H1 (cell line): ENCODE measurements at regions not wholly inside any gene's neighbourhood (a gene's known extent, or its start where the extent isn't known, plus 50 kb on each side); places are given as distances from the start of the nearest gene placed in this dataset.

Experiments
- CTCF ChIA-PET: fragments of 300-600 bp; sonication (Branson Sonifier 250); formaldehyde crosslinking; loops from one replicate; lab custom pipeline; 2021; ENCODE audit not compliant: partially characterized antibody; lab: Charles Lee
- POLR2A ChIA-PET: fragments of 300-600 bp; sonication (Branson Sonifier 250); formaldehyde crosslinking; loops from one replicate; lab custom pipeline; 2021; ENCODE audit warnings: inconsistent platforms; ENCODE audit not compliant: partially characterized antibody; lab: Charles Lee
- DNase-seq, 2 experiments: peaks; one replicate each; pipeline versions ENCODE4 v3.0.0 to v3.0.0-alpha.2; 2010 to 2022; ENCODE audit warnings: low spot score in 2 of 2, low read depth in 1 of 2, mixed read lengths in 1 of 2
- FAIRE-seq: peaks from 2 replicates; lab custom pipeline; 2011; peaks lifted over from hg19 to GRCh38; lab: Jason Lieb, UNC
- H2AFZ ChIP-seq: 2 replicates; pipeline ENCODE4 v1.8.1; 2012; ENCODE audit warnings: low read length, inconsistent platforms
- H2AK5ac ChIP-seq: 2 replicates; pipeline ENCODE4 v1.6.1; 2013; ENCODE audit warnings: low read depth, low read length
- H2BK120ac ChIP-seq: replicated peaks from 2 replicates; pipeline ENCODE3; 2013; ENCODE audit warnings: low read depth, low read length, inconsistent platforms
- H2BK12ac ChIP-seq: 2 replicates; pipeline ENCODE4 v1.6.1; 2013; ENCODE audit warnings: low read depth, low read length
- H2BK15ac ChIP-seq: 2 replicates; pipeline ENCODE4 v1.6.1; 2013; ENCODE audit warnings: low read length
- H2BK20ac ChIP-seq: 2 replicates; pipeline ENCODE4 v1.6.1; 2013; ENCODE audit warnings: low read length
- H2BK5ac ChIP-seq: 2 replicates; pipeline ENCODE4 v1.6.1; 2013; ENCODE audit warnings: low read depth, low read length
- H3K14ac ChIP-seq: 2 replicates; pipeline ENCODE4 v1.6.1; 2013; ENCODE audit warnings: inconsistent platforms; ENCODE audit not compliant: insufficient read length
- H3K18ac ChIP-seq: 2 replicates; pipeline ENCODE4 v1.6.1; 2013; ENCODE audit warnings: low read length; ENCODE audit errors: extremely low read depth
- H3K23ac ChIP-seq: 2 replicates; pipeline ENCODE4 v1.6.1; 2013; ENCODE audit warnings: inconsistent platforms; ENCODE audit not compliant: insufficient read length
- H3K23me2 ChIP-seq: 2 replicates; pipeline ENCODE4 v1.6.1; 2013; ENCODE audit warnings: low read depth, low read length
- H3K27ac ChIP-seq: 2 replicates; pipeline ENCODE4 v1.6.1; 2011; ENCODE audit warnings: low read depth, low read length, inconsistent platforms
- H3K27me3 ChIP-seq, 4 experiments: replicated peaks in 1 of 4; 1 replicate in 1 of 4; 2 replicates in 3 of 4; pipeline versions ENCODE4 v1.6.1 to v1.8.1; 2011 to 2013; ENCODE audit warnings: low read length in 3 of 4, mild to moderate bottlenecking in 3 of 4, inconsistent platforms in 2 of 4, mixed read lengths in 2 of 4, moderate library complexity in 1 of 4; ENCODE audit not compliant: control insufficient read depth in 3 of 4, insufficient read depth in 3 of 4; ENCODE audit errors: extremely low read depth in 1 of 4
- H3K36me3 ChIP-seq, 4 experiments: 2 replicates each; pipeline versions ENCODE4 v1.6.1 to v1.8.1; 2011 to 2013; ENCODE audit warnings: mild to moderate bottlenecking in 4 of 4, low read length in 3 of 4, moderate library complexity in 2 of 4, control low read depth in 1 of 4, inconsistent platforms in 1 of 4; ENCODE audit not compliant: insufficient read depth in 4 of 4, control insufficient read depth in 2 of 4
- H3K4ac ChIP-seq: replicated peaks from 2 replicates; pipeline ENCODE3; 2013; ENCODE audit warnings: low read length, low read depth, mixed read lengths, inconsistent platforms; ENCODE audit not compliant: insufficient read length
- H3K4me1 ChIP-seq, 4 experiments: replicated peaks in 1 of 4; 1 replicate in 1 of 4; 2 replicates in 3 of 4; pipeline versions ENCODE4 v1.6.1 to v1.8.1; 2011 to 2013; ENCODE audit warnings: low read length in 3 of 4, inconsistent platforms in 2 of 4, mixed read lengths in 1 of 4; ENCODE audit not compliant: insufficient read depth in 4 of 4, control insufficient read depth in 3 of 4
- H3K4me2 ChIP-seq, 2 experiments: 2 replicates each; pipeline versions ENCODE4 v1.6.1 to v1.8.1; 2011 to 2013; ENCODE audit warnings: low read depth in 2 of 2, low read length in 2 of 2, control low read depth in 1 of 2, inconsistent platforms in 1 of 2, mild to moderate bottlenecking in 1 of 2; ENCODE audit not compliant: insufficient read depth in 1 of 2
- H3K4me3 ChIP-seq, 4 experiments: fragments of 200-600, 300-600 bp in 1 of 4; sonication (generic), shearing (Covaris generic), sonication (Bioruptor Twin) in 1 of 4; 2 replicates each; pipeline versions ENCODE4 v1.5.1 to v1.8.1; 2011 to 2016; ENCODE audit warnings: low read length in 4 of 4, low read depth in 3 of 4, control low read depth in 2 of 4, inconsistent platforms in 2 of 4, mild to moderate bottlenecking in 2 of 4, mixed read lengths in 1 of 4, moderate library complexity in 1 of 4; ENCODE audit not compliant: insufficient read depth in 2 of 4; ENCODE audit errors: extremely low read depth in 1 of 4
- H3K56ac ChIP-seq: replicated peaks from 2 replicates; pipeline ENCODE3; 2013; ENCODE audit warnings: low read depth, mild to moderate bottlenecking, mixed read lengths, low read length, inconsistent platforms; ENCODE audit not compliant: insufficient read length
- H3K79me1 ChIP-seq: 2 replicates; pipeline ENCODE4 v1.6.1; 2013; ENCODE audit warnings: low read depth, low read length, control low read depth
- H3K79me2 ChIP-seq, 2 experiments: 2 replicates each; pipeline versions ENCODE4 v1.6.1 to v1.8.1; 2012 to 2013; ENCODE audit warnings: low read length in 2 of 2, mild to moderate bottlenecking in 2 of 2, inconsistent platforms in 1 of 2; ENCODE audit not compliant: insufficient read depth in 2 of 2, control insufficient read depth in 1 of 2
- H3K9ac ChIP-seq, 4 experiments: replicated peaks in 1 of 4; 1 replicate in 1 of 4; 2 replicates in 3 of 4; pipeline versions ENCODE4 v1.6.1 to v1.8.1; 2011 to 2013; ENCODE audit warnings: low read depth in 3 of 4, low read length in 3 of 4, control low read depth in 2 of 4, mild to moderate bottlenecking in 2 of 4, moderate library complexity in 2 of 4, inconsistent platforms in 1 of 4; ENCODE audit errors: extremely low read depth in 1 of 4
- H3K9me3 ChIP-seq, 2 experiments: 2 replicates each; pipeline versions ENCODE4 v1.6.1 to v1.8.1; 2012 to 2013; ENCODE audit warnings: mild to moderate bottlenecking in 2 of 2, moderate library complexity in 2 of 2, control low read depth in 1 of 2, inconsistent platforms in 1 of 2, low read depth in 1 of 2, low read length in 1 of 2, mixed read lengths in 1 of 2; ENCODE audit not compliant: insufficient read depth in 2 of 2
- H4K20me1 ChIP-seq, 2 experiments: replicated peaks in 1 of 2; 2 replicates each; pipeline versions ENCODE3 to v1.8.1; 2011 to 2013; ENCODE audit warnings: inconsistent platforms in 2 of 2, low read length in 2 of 2, mild to moderate bottlenecking in 1 of 2; ENCODE audit not compliant: insufficient read depth in 2 of 2, control insufficient read depth in 1 of 2
- H4K5ac ChIP-seq: 2 replicates; pipeline ENCODE4 v1.6.1; 2013; ENCODE audit warnings: low read length, low read depth, mixed read lengths, inconsistent platforms; ENCODE audit not compliant: insufficient read length
- H4K8ac ChIP-seq: 2 replicates; pipeline ENCODE4 v1.8.0; 2013; ENCODE audit warnings: mild to moderate bottlenecking, moderate library complexity, low read length, inconsistent platforms; ENCODE audit not compliant: insufficient read depth; ENCODE audit errors: extremely low read depth
- H4K91ac ChIP-seq: replicated peaks from 2 replicates; pipeline ENCODE3; 2013; ENCODE audit warnings: low read length, mixed read lengths, inconsistent platforms; ENCODE audit not compliant: insufficient read length
- BCL11A ChIP-seq, 2 experiments: IDR thresholded peaks; one replicate each; pipeline ENCODE4 v1.6.1; 2011; ENCODE audit warnings: low read depth in 2 of 2, low read length in 2 of 2, mild to moderate bottlenecking in 2 of 2
- RXRA ChIP-seq: IDR thresholded peaks from 2 replicates; pipeline ENCODE4 v1.6.1; 2011; ENCODE audit warnings: low read depth, mild to moderate bottlenecking, low read length, moderate library complexity; ENCODE audit not compliant: insufficient read depth
- SIX5 ChIP-seq: IDR thresholded peaks from 2 replicates; pipeline ENCODE4 v1.6.1; 2011; ENCODE audit warnings: mild to moderate bottlenecking, low read depth, low read length
- USF2 ChIP-seq: IDR thresholded peaks from 2 replicates; pipeline ENCODE4 v1.6.1; 2011; ENCODE audit warnings: low read length, improper control_type of control experiment

- ChIA-PET CTCF (interaction anchor here (0.6 to 1.8 kb wide), 5 partner anchors 26 to 272 kb away, joined by 3 to 7 read pairs (median 4); no protein-coding TSS in a partner anchor), POLR2A (no interaction called here)
- Histone ChIP-seq H4K91ac (no peak overlapping the region), H3K56ac (no peak overlapping the region), H3K9ac (no peak overlapping the region), H3K4me2 (no peak overlapping the region), H3K4me1 (no peaks in the 10 kb centered on the region), H3K4me3 (no peak overlapping the region), H3K36me3 (no peaks in the 10 kb centered on the region), H3K27me3 (no peaks in the 10 kb centered on the region), H2BK5ac (no peak overlapping the region), H3K14ac (no peak overlapping the region), H2BK12ac (no peak overlapping the region), H3K23me2 (no peaks in the 10 kb centered on the region), H4K5ac (no peak overlapping the region), H3K9me3 (no peaks in the 10 kb centered on the region), H4K20me1 (no peaks in the 10 kb centered on the region), H3K23ac (no peak overlapping the region), H2BK15ac (no peak overlapping the region), H2AK5ac (no peak overlapping the region), H3K18ac (no peak overlapping the region), H3K79me1 (no peaks in the 10 kb centered on the region), H3K27ac (no peak overlapping the region), H2BK20ac (no peak overlapping the region), H2AFZ (no peak overlapping the region), H3K79me2 (no peaks in the 10 kb centered on the region), H3K4ac (no peak overlapping the region), H4K8ac (no peak overlapping the region), H2BK120ac (no peak overlapping the region)
- DNase-seq (no peak), FAIRE-seq (no peak)
- TF ChIP-seq SIX5 (no peak), BCL11A (IDR thresholded peaks at IDR 0.05; ENCODE audit: low read depth in 2 of 2, low read length in 2 of 2) (no peak), USF2 (no peak), RXRA (no peak)
Observed at GRCh38 chr13:26457212-26457611, 100.3 kb upstream of the WASF3 start.
